Heart left ventricle (tissue), 16 donors: ENCODE measurements at regions not wholly inside any gene's neighbourhood (a gene's known extent, or its start where the extent isn't known, plus 50 kb on each side); places are given as distances from the start of the nearest gene placed in this dataset.

Experiments
- ATAC-seq, 4 donors: fragments of 200-7000 bp; cut with Tn5 transposase; one replicate each; pipeline ENCODE4 v1.9.1; 2020 to 2022; ENCODE audit warnings: moderate library complexity in 4 of 4, mild to moderate bottlenecking in 3 of 4, moderate number of reproducible peaks in 1 of 4
- DNase-seq, 5 donors: peaks; one replicate each; pipeline ENCODE4 v3.0.0-alpha.2; 2020
- H3K27ac ChIP-seq, 12 donors: fragments of 200-600 bp; sonication (generic) in 4 of 12; one replicate each; pipeline versions ENCODE4 v1.5.0 to v1.8.0; 2016 to 2022; ENCODE audit warnings: mild to moderate bottlenecking in 2 of 12
- H3K27me3 ChIP-seq, 9 donors: fragments of 200-600 bp; sonication (generic) in 2 of 9; one replicate each; pipeline versions ENCODE4 v1.5.1 to v1.8.0; 2016 to 2022; ENCODE audit warnings: mild to moderate bottlenecking in 3 of 9
- H3K36me3 ChIP-seq, 9 donors: fragments of 200-600 bp; sonication (generic) in 2 of 9; one replicate each; pipeline versions ENCODE4 v1.5.0 to v1.8.0; 2018 to 2022; ENCODE audit warnings: mild to moderate bottlenecking in 2 of 9
- H3K4me1 ChIP-seq, 12 donors: fragments of 200-600 bp; sonication (generic) in 4 of 12; one replicate each; pipeline versions ENCODE4 v1.5.0 to v1.8.0; 2016 to 2022; ENCODE audit warnings: mild to moderate bottlenecking in 3 of 12
- H3K4me3 ChIP-seq, 12 donors: fragments of 200-600 bp; sonication (generic) in 4 of 12; one replicate each; pipeline versions ENCODE4 v1.5.0 to v1.8.0; 2017 to 2022; ENCODE audit warnings: mild to moderate bottlenecking in 9 of 12, moderate library complexity in 4 of 12
- H3K9me3 ChIP-seq, 12 donors: fragments of 200-600 bp; sonication (generic) in 4 of 12; one replicate each; pipeline versions ENCODE4 v1.5.0 to v1.8.0; 2016 to 2022; ENCODE audit warnings: mild to moderate bottlenecking in 1 of 12
- CTCF ChIP-seq, 12 donors: fragments of 200-600 bp; sonication (generic) in 4 of 12; IDR thresholded peaks; one replicate each; pipeline versions ENCODE4 v1.5.0 to v1.8.0; 2018 to 2022; ENCODE audit warnings: antibody characterized with exemption in 12 of 12, mild to moderate bottlenecking in 5 of 12
- POLR2A ChIP-seq, 2 donors: fragments of 450-650 bp; IDR thresholded peaks; one replicate each; pipeline ENCODE4 v1.6.1; 2017; ENCODE audit warnings: antibody characterized with exemption in 2 of 2, mild to moderate bottlenecking in 2 of 2, moderate library complexity in 2 of 2
- WGBS, 4 donors: extraction: QIAGEN DNeasy Blood & Tissue Kit in 2 of 4; methylation state at CpG; one replicate each; pipeline versions ENCODE4 v1.1.5 to v1.1.7; 2013 to 2018; 5-methylcytosine and 5-hydroxymethylcytosine counted together
- intact Hi-C, 10 donors: fragments of 100-400 bp; cut with DNase I; formaldehyde crosslinking; loops; one replicate each; pipeline versions ENCODE4 v1.11.1 to v1.14.2; 2022
- donor health status: ischemic (EF 13 %, LVEDD 7.1; RV severe dilation, severe dysfunction).
- donor health status: healthy with polysubstance abuse.
- donor health status: DM: no; HTN: yes; CAD: no.
- donor health status: DM: no; HTN: no; CAD: no.
- donor health status: ischemic (EF 25% LVEDD 6.9; RV normal size, moderate dysfunction).
- donor health status: ischemic (EF 25% LVEDD 5.7; RV mildly dilated, moderate dysfunction).
- donor health status: healthy.
- donor health status: DM: yes; HTN: yes; CAD: no.
- donor health status: ischemic (EF 35%, LVEDD 5.7; RV mildly dilated, moderate dysfunction).
- donor health status: nonischemic (EF 11% LVEDD 7.7; RV severe dilation, severe dysfunction).
- donor health status: DM: yes; HTN: yes; CAD: no.
- donor health status: PGD.
- donor health status: ischemic (EF 29% LVEDD 5.4; RV normal size, mild dysfunction).
- donor health status: nonischemic (EF 23%, LVEDD 6.1; RV moderate dilation, normal function).

GRCh38 chr2:56077359-56077915 lies 106.4 kb upstream of the CCDC85A start:
- H3K9me3 ChIP-seq: peaks cover 0 to 3% (median 0%) of the 10 kb centered on the region in 12 donors
- no peaks in the 10 kb centered on the region for H3K36me3 ChIP-seq
- no peak for ATAC-seq
- intact Hi-C loops: no loop called here
- no peak overlapping the region for H3K4me3 ChIP-seq
- WGBS, 4 donors: 63 to 73% (median 67%) methylated on average over 6 of the region's 6 CpGs
- peak in 6 of 12 donors; percentile 21 to 45 (median 37) for TF ChIP-seq CTCF (IDR thresholded peaks at IDR 0.05)
- no peak for TF ChIP-seq POLR2A (IDR thresholded peaks at IDR 0.05)
- no peaks in the 10 kb centered on the region for H3K4me1 ChIP-seq
- DNase-seq: no peak
- peaks cover 0 to 4% (median 0%) of the 10 kb centered on the region in 9 donors for H3K27me3 ChIP-seq
- H3K27ac ChIP-seq: no peak overlapping the region

GRCh38 chr2:56082665-56083064 lies 101.1 kb upstream of the CCDC85A start:
- no peaks in the 10 kb centered on the region for H3K36me3 ChIP-seq
- H3K27me3 ChIP-seq: no peaks in the 10 kb centered on the region
- no peak overlapping the region for H3K4me3 ChIP-seq
- TF ChIP-seq POLR2A (IDR thresholded peaks at IDR 0.05) (no peak), CTCF (IDR thresholded peaks at IDR 0.05) (no peak)
- H3K4me1 ChIP-seq: no peaks in the 10 kb centered on the region
- H3K9me3 ChIP-seq: peaks cover 0 to 3% (median 0%) of the 10 kb centered on the region in 12 donors
- 67 to 83% (median 73%) methylated on average over 4 of the region's 4 CpGs for WGBS, 4 donors
- ATAC-seq (no peak), DNase-seq (no peak)
- intact Hi-C loops: no loop called here
- no peak overlapping the region for H3K27ac ChIP-seq

GRCh38 chr2:56084111-56084901 lies 99.5 kb upstream of the CCDC85A start:
- no peak for DNase-seq
- WGBS, 4 donors: 55 to 62% (median 58%) methylated on average over 5 of the region's 5 CpGs
- Histone ChIP-seq H3K36me3 (no peaks in the 10 kb centered on the region), H3K4me3 (no peak overlapping the region), H3K27me3 (no peaks in the 10 kb centered on the region), H3K9me3 (peaks cover 0 to 3% (median 0%) of the 10 kb centered on the region in 12 donors), H3K27ac (no peak overlapping the region), H3K4me1 (no peaks in the 10 kb centered on the region)
- intact Hi-C loops: no loop called here
- TF ChIP-seq CTCF (IDR thresholded peaks at IDR 0.05) (no peak), POLR2A (IDR thresholded peaks at IDR 0.05) (no peak)
- ATAC-seq: no peak

GRCh38 chr2:56086336-56086735 lies 97.5 kb upstream of the CCDC85A start:
- DNase-seq: no peak
- H3K27ac ChIP-seq: no peak overlapping the region
- H3K4me1 ChIP-seq: no peaks in the 10 kb centered on the region
- WGBS, 4 donors: 84 to 90% (median 84%) methylated on average over 7 of the region's 7 CpGs
- no peak overlapping the region for H3K4me3 ChIP-seq
- no peaks in the 10 kb centered on the region for H3K36me3 ChIP-seq
- no peak for ATAC-seq
- H3K9me3 ChIP-seq: no peaks in the 10 kb centered on the region
- TF ChIP-seq CTCF (IDR thresholded peaks at IDR 0.05): no peak
- no peaks in the 10 kb centered on the region for H3K27me3 ChIP-seq
- intact Hi-C loops: no loop called here
